Left renal pelvis (tissue), 4 donors: ENCODE measurements at regions not wholly inside any gene's neighbourhood (a gene's known extent, or its start where the extent isn't known, plus 50 kb on each side); places are given as distances from the start of the nearest gene placed in this dataset.
"Not testable (repeated sequence)": the region's sequence is repeated elsewhere in the genome, so short reads cannot be mapped to it uniquely, and the experiment has no call there.

Experiments
- DNase-seq, 4 donors: peaks; one replicate each; pipeline ENCODE4 v3.0.0-alpha.2; 2013; ENCODE audit warnings: low read depth in 4 of 4, low spot score in 3 of 4

GRCh38 chr6:16834242-16834641 lies 73.0 kb upstream of the ATXN1 start:
- no peak for DNase-seq

- no peak for DNase-seq
These were observed 71.5 kb upstream of the ATXN1 start for GRCh38 chr6:16832721-16833120.

- no peak for DNase-seq
These were observed 70.8 kb upstream of the ATXN1 start for GRCh38 chr6:16832043-16832567.

- no peak for DNase-seq
These were observed 69.9 kb upstream of the ATXN1 start for GRCh38 chr6:16831136-16831535.

- DNase-seq: no peak
These were observed 66.8 kb upstream of the ATXN1 start for GRCh38 chr6:16828058-16828457.

GRCh38 chr6:16827627-16828026 lies 66.4 kb upstream of the ATXN1 start:
- no peak for DNase-seq

- no peak for DNase-seq
These were observed 64.5 kb upstream of the ATXN1 start for GRCh38 chr6:16825784-16826183.

GRCh38 chr6:16824845-16825685 lies 63.8 kb upstream of the ATXN1 start:
- no peak for DNase-seq

GRCh38 chr6:16823718-16824352 lies 62.6 kb upstream of the ATXN1 start:
- DNase-seq: no peak

GRCh38 chr6:16822975-16823717 lies 61.9 kb upstream of the ATXN1 start:
- DNase-seq: no peak

GRCh38 chr6:16822529-16822928 lies 61.3 kb upstream of the ATXN1 start:
- DNase-seq: no peak

- no peak for DNase-seq
These were observed 60.6 kb upstream of the ATXN1 start for GRCh38 chr6:16821834-16822264.

GRCh38 chr6:16820262-16820661 lies 59.0 kb upstream of the ATXN1 start:
- DNase-seq: not testable (repeated sequence)

- DNase-seq: no peak
These were observed 58.5 kb upstream of the ATXN1 start for GRCh38 chr6:16819752-16820151.

GRCh38 chr6:16818992-16819626 lies 57.8 kb upstream of the ATXN1 start:
- DNase-seq: no peak

GRCh38 chr6:16817594-16817993 lies 56.3 kb upstream of the ATXN1 start:
- DNase-seq: no peak

GRCh38 chr6:16816891-16817290 lies 55.6 kb upstream of the ATXN1 start:
- no peak for DNase-seq

- no peak for DNase-seq
These were observed 51.7 kb upstream of the ATXN1 start for GRCh38 chr6:16812993-16813392.

- no peak for DNase-seq
These were observed 50.2 kb upstream of the ATXN1 start for GRCh38 chr6:16811277-16811979.
